DMS 273 (cell line): ENCODE measurements at regions not wholly inside any gene's neighbourhood (a gene's known extent, or its start where the extent isn't known, plus 50 kb on each side); places are given as distances from the start of the nearest gene placed in this dataset.
A peak's percentile ranks its signal among the peaks of the same experiment; 100 is the strongest.
"Not testable (repeated sequence)": the region's sequence is repeated elsewhere in the genome, so short reads cannot be mapped to it uniquely, and the experiment has no call there.

Experiments used
- DNase-seq: peaks from one replicate; lab custom pipeline; 2025; ENCODE audit not compliant: unreplicated experiment; lab: John Stamatoyannopoulos, UW

GRCh38 chr2:51995293-51995692, 963.4 kb upstream of the NRXN1 start:
- DNase-seq, result no peak

GRCh38 chr2:51994123-51994763, 962.3 kb upstream of the NRXN1 start:
- DNase-seq, result peak; percentile 16

GRCh38 chr2:51990684-51991083, 958.8 kb upstream of the NRXN1 start:
- peak; percentile 72 for DNase-seq

- no peak for DNase-seq
Observed at GRCh38 chr2:51986101-51986500, 954.2 kb upstream of the NRXN1 start.

GRCh38 chr2:51981783-51982182, 949.9 kb upstream of the NRXN1 start:
- DNase-seq, result peak; percentile 46

GRCh38 chr2:51976623-51977022, 944.7 kb upstream of the NRXN1 start:
- no peak for DNase-seq

- DNase-seq, result no peak
Observed at GRCh38 chr2:51971136-51971535, 939.2 kb upstream of the NRXN1 start.

GRCh38 chr2:51969347-51969746, 937.4 kb upstream of the NRXN1 start:
- DNase-seq, result no peak

- DNase-seq, result no peak
Observed at GRCh38 chr2:51960841-51961335, 929.0 kb upstream of the NRXN1 start.

- DNase-seq, result no peak
Observed at GRCh38 chr2:51960281-51960680, 928.3 kb upstream of the NRXN1 start.

GRCh38 chr2:51959696-51960095, 927.8 kb upstream of the NRXN1 start:
- no peak for DNase-seq

- no peak for DNase-seq
Observed at GRCh38 chr2:51953931-51954330, 922.0 kb upstream of the NRXN1 start.

GRCh38 chr2:51921076-51921475, 889.1 kb upstream of the NRXN1 start:
- no peak for DNase-seq

GRCh38 chr2:51920509-51920908, 888.6 kb upstream of the NRXN1 start:
- no peak for DNase-seq

- no peak for DNase-seq
Observed at GRCh38 chr2:51919395-51919794, 887.5 kb upstream of the NRXN1 start.

GRCh38 chr2:51918113-51918512, 886.2 kb upstream of the NRXN1 start:
- DNase-seq, result no peak

- no peak for DNase-seq
Observed at GRCh38 chr2:51903728-51904127, 871.8 kb upstream of the NRXN1 start.

- DNase-seq, result no peak
Observed at GRCh38 chr2:51899643-51900042, 867.7 kb upstream of the NRXN1 start.

- DNase-seq, result not testable (repeated sequence)
Observed at GRCh38 chr2:51894584-51894983, 862.7 kb upstream of the NRXN1 start.

GRCh38 chr2:51888120-51888519, 856.2 kb upstream of the NRXN1 start:
- no peak for DNase-seq

GRCh38 chr2:51881673-51882072, 849.7 kb upstream of the NRXN1 start:
- DNase-seq, result no peak

GRCh38 chr2:51880153-51880552, 848.2 kb upstream of the NRXN1 start:
- no peak for DNase-seq

GRCh38 chr2:51866361-51866760, 834.4 kb upstream of the NRXN1 start:
- no peak for DNase-seq
